Epithelial cell of prostate (primary cell): ENCODE measurements at regions not wholly inside any gene's neighbourhood (a gene's known extent, or its start where the extent isn't known, plus 50 kb on each side); places are given as distances from the start of the nearest gene placed in this dataset.
"Not testable (repeated sequence)": the region's sequence is repeated elsewhere in the genome, so short reads cannot be mapped to it uniquely, and the experiment has no call there.

ENCODE experiments used
- DNase-seq: peaks from one replicate; pipeline ENCODE4 v3.0.0-alpha.2; 2011; ENCODE audit warnings: low read depth, low spot score
- H3K27ac ChIP-seq: fragments of 450-650 bp; 2 replicates; pipeline ENCODE4 v1.5.1; 2017; ENCODE audit warnings: mild to moderate bottlenecking

- DNase-seq = no peak
These were observed 561.1 kb upstream of the ZNF804A start for GRCh38 chr2:184037273-184037672.

GRCh38 chr2:184039493-184039892 lies 558.8 kb upstream of the ZNF804A start:
- DNase-seq = no peak
- H3K27ac ChIP-seq = no peak overlapping the region

More at GRCh38 chr2:184037273-184037672, 561.1 kb upstream of the ZNF804A start:
- no peak overlapping the region for H3K27ac ChIP-seq

- H3K27ac ChIP-seq = no peak overlapping the region
- no peak for DNase-seq
These were observed 558.1 kb upstream of the ZNF804A start for GRCh38 chr2:184040230-184040629.

- H3K27ac ChIP-seq = no peak overlapping the region
- DNase-seq = no peak
These were observed 557.3 kb upstream of the ZNF804A start for GRCh38 chr2:184041077-184041476.

- DNase-seq = no peak
- no peak overlapping the region for H3K27ac ChIP-seq
These were observed 556.6 kb upstream of the ZNF804A start for GRCh38 chr2:184041777-184042176.

GRCh38 chr2:184047536-184047935 lies 550.8 kb upstream of the ZNF804A start:
- no peak for DNase-seq
- H3K27ac ChIP-seq = no peak overlapping the region

GRCh38 chr2:184049566-184049965 lies 548.8 kb upstream of the ZNF804A start:
- DNase-seq = no peak
- H3K27ac ChIP-seq = no peak overlapping the region

GRCh38 chr2:184053326-184053725 lies 545.0 kb upstream of the ZNF804A start:
- peak; percentile 73 for DNase-seq
- peak overlapping the region; percentile 9 for H3K27ac ChIP-seq

- not testable (repeated sequence) for H3K27ac ChIP-seq, DNase-seq
These were observed 543.9 kb upstream of the ZNF804A start for GRCh38 chr2:184054419-184054818.

- no peak for DNase-seq
- no peak overlapping the region for H3K27ac ChIP-seq
These were observed 540.4 kb upstream of the ZNF804A start for GRCh38 chr2:184057910-184058309.

GRCh38 chr2:184060268-184060667 lies 538.1 kb upstream of the ZNF804A start:
- not testable (repeated sequence) for DNase-seq

GRCh38 chr2:184067502-184067901 lies 530.8 kb upstream of the ZNF804A start:
- no peak overlapping the region for H3K27ac ChIP-seq
- no peak for DNase-seq

More at GRCh38 chr2:184060268-184060667, 538.1 kb upstream of the ZNF804A start:
- not testable (repeated sequence) for H3K27ac ChIP-seq

GRCh38 chr2:184072470-184072869 lies 525.9 kb upstream of the ZNF804A start:
- no peak overlapping the region for H3K27ac ChIP-seq
- DNase-seq = no peak

- DNase-seq = no peak
These were observed 519.8 kb upstream of the ZNF804A start for GRCh38 chr2:184078496-184078895.

GRCh38 chr2:184091456-184091855 lies 506.9 kb upstream of the ZNF804A start:
- DNase-seq = no peak
- H3K27ac ChIP-seq = no peak overlapping the region

More at GRCh38 chr2:184078496-184078895, 519.8 kb upstream of the ZNF804A start:
- H3K27ac ChIP-seq = no peak overlapping the region

- DNase-seq = no peak
These were observed 484.5 kb upstream of the ZNF804A start for GRCh38 chr2:184113696-184114403.

GRCh38 chr2:184114439-184114838 lies 483.9 kb upstream of the ZNF804A start:
- H3K27ac ChIP-seq = no peak overlapping the region
- DNase-seq = no peak

More at GRCh38 chr2:184113696-184114403, 484.5 kb upstream of the ZNF804A start:
- H3K27ac ChIP-seq = peak overlapping the region; percentile 11

GRCh38 chr2:184119989-184120800 lies 478.1 kb upstream of the ZNF804A start:
- DNase-seq = no peak
- H3K27ac ChIP-seq = no peak overlapping the region

GRCh38 chr2:184125867-184126266 lies 472.5 kb upstream of the ZNF804A start:
- no peak overlapping the region for H3K27ac ChIP-seq
- DNase-seq = no peak

- no peak for DNase-seq
- H3K27ac ChIP-seq = no peak overlapping the region
These were observed 469.3 kb upstream of the ZNF804A start for GRCh38 chr2:184129073-184129472.

GRCh38 chr2:184137955-184138354 lies 460.4 kb upstream of the ZNF804A start:
- DNase-seq = no peak
- H3K27ac ChIP-seq = no peak overlapping the region
